ENCODE measurements at regions not wholly inside any gene's neighbourhood (a gene's known extent, or its start where the extent isn't known, plus 50 kb on each side); places are given as distances from the start of the nearest gene placed in this dataset.
"Not testable (repeated sequence)": the region's sequence is repeated elsewhere in the genome, so short reads cannot be mapped to it uniquely, and the experiment has no call there.

GRCh38 chr16:5756969-5757368 is 659.4 kb upstream of the EEF2KMT start:
- no peak overlapping the region for H3K27ac ChIP-seq (ENCODE audit: low read depth, low read length)
- Mint-ChIP-seq H3K27me3 (peaks cover 0 to 2% of the 10 kb centered on the region in 2 donors), H3K27ac (no peak overlapping the region), H3K9me3 (peaks cover 3 to 18% (median 3%) of the 10 kb centered on the region in 5 donors), H3K4me3 (no peak overlapping the region), H3K4me1 (no peaks in the 10 kb centered on the region), H3K36me3 (no peaks in the 10 kb centered on the region)
- no peaks in the 10 kb centered on the region for H3K27me3 ChIP-seq (ENCODE audit: insufficient read depth, low read length, poor library complexity, severe bottlenecking)
- DNase-seq: no peak
- no peaks in the 10 kb centered on the region for H3K36me3 ChIP-seq (ENCODE audit: insufficient read depth, low read length)
- ChIA-PET POLR2A (no interaction called here), CTCF (no interaction called here)
- no peaks in the 10 kb centered on the region for H3K4me1 ChIP-seq (ENCODE audit: insufficient read depth, low read length)
- H3K9me3 ChIP-seq (ENCODE audit: low read length): no peaks in the 10 kb centered on the region
- no peak overlapping the region for H3K4me3 ChIP-seq (ENCODE audit: low read length)

GRCh38 chr16:5753381-5753780 is 655.8 kb upstream of the EEF2KMT start:
- no peaks in the 10 kb centered on the region for H3K36me3 Mint-ChIP-seq
- no peak for DNase-seq
- Histone ChIP-seq H3K4me1 (ENCODE audit: insufficient read depth, low read length) (no peaks in the 10 kb centered on the region), H3K27ac (ENCODE audit: low read depth, low read length) (no peak overlapping the region), H3K27me3 (ENCODE audit: insufficient read depth, low read length, poor library complexity, severe bottlenecking) (no peaks in the 10 kb centered on the region), H3K4me3 (ENCODE audit: low read length) (no peak overlapping the region), H3K36me3 (ENCODE audit: insufficient read depth, low read length) (no peaks in the 10 kb centered on the region), H3K9me3 (ENCODE audit: low read length) (no peaks in the 10 kb centered on the region)
- ChIA-PET POLR2A (no interaction called here), CTCF (no interaction called here)
- H3K4me1 Mint-ChIP-seq: no peaks in the 10 kb centered on the region
- H3K9me3 Mint-ChIP-seq: peaks cover 3 to 20% (median 8%) of the 10 kb centered on the region in 5 donors
- H3K4me3 Mint-ChIP-seq: no peak overlapping the region
- H3K27me3 Mint-ChIP-seq: peaks cover 0 to 2% of the 10 kb centered on the region in 2 donors
- H3K27ac Mint-ChIP-seq: no peak overlapping the region

GRCh38 chr16:5751216-5751615 is 653.6 kb upstream of the EEF2KMT start:
- CTCF ChIA-PET: no interaction called here
- POLR2A ChIA-PET: no interaction called here

GRCh38 chr16:5750439-5750838 is 652.8 kb upstream of the EEF2KMT start:
- DNase-seq; H3K27me3 ChIP-seq (ENCODE audit: insufficient read depth, low read length, poor library complexity, severe bottlenecking); H3K9me3 ChIP-seq (ENCODE audit: low read length); H3K36me3 ChIP-seq (ENCODE audit: insufficient read depth, low read length); H3K4me1 ChIP-seq (ENCODE audit: insufficient read depth, low read length); H3K27ac ChIP-seq (ENCODE audit: low read depth, low read length); H3K36me3 Mint-ChIP-seq; POLR2A ChIA-PET; H3K4me3 Mint-ChIP-seq; H3K27me3 Mint-ChIP-seq; H3K4me3 ChIP-seq (ENCODE audit: low read length); CTCF ChIA-PET; H3K4me1 Mint-ChIP-seq; H3K27ac Mint-ChIP-seq: not testable (repeated sequence)
- peaks cover 5 to 17% (median 9%) of the 10 kb centered on the region in 5 donors for H3K9me3 Mint-ChIP-seq

More at GRCh38 chr16:5751216-5751615, 653.6 kb upstream of the EEF2KMT start:
- peaks cover 0 to 2% of the 10 kb centered on the region in 2 donors for H3K27me3 Mint-ChIP-seq
- H3K27ac ChIP-seq (ENCODE audit: low read depth, low read length): no peak overlapping the region
- H3K4me3 ChIP-seq (ENCODE audit: low read length): no peak overlapping the region
- H3K9me3 ChIP-seq (ENCODE audit: low read length): no peaks in the 10 kb centered on the region
- H3K9me3 Mint-ChIP-seq: peaks cover 5 to 19% (median 9%) of the 10 kb centered on the region in 5 donors
- no peak overlapping the region for H3K4me3 Mint-ChIP-seq
- no peaks in the 10 kb centered on the region for H3K4me1 ChIP-seq (ENCODE audit: insufficient read depth, low read length)
- DNase-seq: no peak
- H3K4me1 Mint-ChIP-seq: no peaks in the 10 kb centered on the region
- H3K27ac Mint-ChIP-seq: no peak overlapping the region
- no peaks in the 10 kb centered on the region for H3K27me3 ChIP-seq (ENCODE audit: insufficient read depth, low read length, poor library complexity, severe bottlenecking)
- no peaks in the 10 kb centered on the region for H3K36me3 ChIP-seq (ENCODE audit: insufficient read depth, low read length)
- H3K36me3 Mint-ChIP-seq: no peaks in the 10 kb centered on the region

GRCh38 chr16:5738586-5738985 is 641.0 kb upstream of the EEF2KMT start:
- Mint-ChIP-seq H3K27ac (no peak overlapping the region), H3K4me3 (no peak overlapping the region), H3K27me3 (peaks cover 0 to 2% of the 10 kb centered on the region in 2 donors), H3K36me3 (no peaks in the 10 kb centered on the region), H3K9me3 (peaks cover 0 to 11% (median 8%) of the 10 kb centered on the region in 5 donors), H3K4me1 (no peaks in the 10 kb centered on the region)
- POLR2A ChIA-PET: no interaction called here
- no peaks in the 10 kb centered on the region for H3K9me3 ChIP-seq (ENCODE audit: low read length)
- no peak for DNase-seq
- no peak overlapping the region for H3K4me3 ChIP-seq (ENCODE audit: low read length)
- H3K27me3 ChIP-seq (ENCODE audit: insufficient read depth, low read length, poor library complexity, severe bottlenecking): no peaks in the 10 kb centered on the region
- no peaks in the 10 kb centered on the region for H3K4me1 ChIP-seq (ENCODE audit: insufficient read depth, low read length)
- CTCF ChIA-PET: interaction anchor here (2.0 kb wide), 1 partner anchor 9 kb away, joined by 4 read pairs; no protein-coding TSS in a partner anchor
- H3K36me3 ChIP-seq (ENCODE audit: insufficient read depth, low read length): no peaks in the 10 kb centered on the region
- no peak overlapping the region for H3K27ac ChIP-seq (ENCODE audit: low read depth, low read length)

GRCh38 chr16:5736209-5736930 is 638.8 kb upstream of the EEF2KMT start:
- H3K4me3 Mint-ChIP-seq: no peak overlapping the region
- Histone ChIP-seq H3K27ac (ENCODE audit: low read depth, low read length) (no peak overlapping the region), H3K4me3 (ENCODE audit: low read length) (no peak overlapping the region), H3K9me3 (ENCODE audit: low read length) (no peaks in the 10 kb centered on the region), H3K27me3 (ENCODE audit: insufficient read depth, low read length, poor library complexity, severe bottlenecking) (no peaks in the 10 kb centered on the region), H3K36me3 (ENCODE audit: insufficient read depth, low read length) (no peaks in the 10 kb centered on the region), H3K4me1 (ENCODE audit: insufficient read depth, low read length) (no peaks in the 10 kb centered on the region)
- CTCF ChIA-PET: no interaction called here
- no peaks in the 10 kb centered on the region for H3K36me3 Mint-ChIP-seq
- H3K4me1 Mint-ChIP-seq: no peaks in the 10 kb centered on the region
- H3K27me3 Mint-ChIP-seq: peaks cover 0 to 2% of the 10 kb centered on the region in 2 donors
- POLR2A ChIA-PET: no interaction called here
- no peak for DNase-seq
- H3K9me3 Mint-ChIP-seq: peaks cover 0 to 13% (median 8%) of the 10 kb centered on the region in 5 donors
- no peak overlapping the region for H3K27ac Mint-ChIP-seq

GRCh38 chr16:5735444-5735843 is 637.8 kb upstream of the EEF2KMT start:
- no peak overlapping the region for H3K4me3 ChIP-seq (ENCODE audit: low read length)
- DNase-seq: no peak
- Mint-ChIP-seq H3K4me1 (no peaks in the 10 kb centered on the region), H3K9me3 (peaks cover 0 to 10% (median 6%) of the 10 kb centered on the region in 5 donors), H3K27ac (no peak overlapping the region), H3K36me3 (no peaks in the 10 kb centered on the region), H3K27me3 (peaks cover 0 to 2% of the 10 kb centered on the region in 2 donors), H3K4me3 (no peak overlapping the region)
- ChIA-PET POLR2A (no interaction called here), CTCF (no interaction called here)
- no peaks in the 10 kb centered on the region for H3K9me3 ChIP-seq (ENCODE audit: low read length)
- no peak overlapping the region for H3K27ac ChIP-seq (ENCODE audit: low read depth, low read length)
- H3K27me3 ChIP-seq (ENCODE audit: insufficient read depth, low read length, poor library complexity, severe bottlenecking): no peaks in the 10 kb centered on the region
- no peaks in the 10 kb centered on the region for H3K4me1 ChIP-seq (ENCODE audit: insufficient read depth, low read length)
- no peaks in the 10 kb centered on the region for H3K36me3 ChIP-seq (ENCODE audit: insufficient read depth, low read length)

GRCh38 chr16:5730783-5731182 is 633.2 kb upstream of the EEF2KMT start:
- ChIA-PET CTCF (interaction anchor here (2.1 kb wide), 1 partner anchor 9 kb away, joined by 4 read pairs; no protein-coding TSS in a partner anchor), POLR2A (no interaction called here)
- no peaks in the 10 kb centered on the region for H3K9me3 ChIP-seq (ENCODE audit: low read length)
- DNase-seq: no peak
- Mint-ChIP-seq H3K36me3 (no peaks in the 10 kb centered on the region), H3K4me3 (no peak overlapping the region), H3K27me3 (no peaks in the 10 kb centered on the region), H3K9me3 (peaks cover 0 to 5% (median 3%) of the 10 kb centered on the region in 5 donors), H3K4me1 (no peaks in the 10 kb centered on the region), H3K27ac (no peak overlapping the region)
- no peak overlapping the region for H3K27ac ChIP-seq (ENCODE audit: low read depth, low read length)
- H3K36me3 ChIP-seq (ENCODE audit: insufficient read depth, low read length): no peaks in the 10 kb centered on the region
- no peak overlapping the region for H3K4me3 ChIP-seq (ENCODE audit: low read length)
- no peaks in the 10 kb centered on the region for H3K27me3 ChIP-seq (ENCODE audit: insufficient read depth, low read length, poor library complexity, severe bottlenecking)
- H3K4me1 ChIP-seq (ENCODE audit: insufficient read depth, low read length): no peaks in the 10 kb centered on the region
